D721Med (cell line): ENCODE measurements at regions not wholly inside any gene's neighbourhood (a gene's known extent, or its start where the extent isn't known, plus 50 kb on each side); places are given as distances from the start of the nearest gene placed in this dataset.

Experiments used
- DNase-seq: peaks from one replicate; pipeline ENCODE4 v3.0.0; 2011; ENCODE audit warnings: low spot score; ENCODE audit not compliant: insufficient read length
- FAIRE-seq: peaks from 2 replicates; lab custom pipeline; 2011; peaks lifted over from hg19 to GRCh38; lab: Jason Lieb, UNC
- TF ChIP-seq, protein P1 (sequence below): IDR thresholded peaks from 2 replicates; pipeline ENCODE4 v1.5.1; 2012; ENCODE audit warnings: mild to moderate bottlenecking, control low read depth; ENCODE audit not compliant: insufficient read depth; ENCODE audit errors: missing control alignments

DNA sequence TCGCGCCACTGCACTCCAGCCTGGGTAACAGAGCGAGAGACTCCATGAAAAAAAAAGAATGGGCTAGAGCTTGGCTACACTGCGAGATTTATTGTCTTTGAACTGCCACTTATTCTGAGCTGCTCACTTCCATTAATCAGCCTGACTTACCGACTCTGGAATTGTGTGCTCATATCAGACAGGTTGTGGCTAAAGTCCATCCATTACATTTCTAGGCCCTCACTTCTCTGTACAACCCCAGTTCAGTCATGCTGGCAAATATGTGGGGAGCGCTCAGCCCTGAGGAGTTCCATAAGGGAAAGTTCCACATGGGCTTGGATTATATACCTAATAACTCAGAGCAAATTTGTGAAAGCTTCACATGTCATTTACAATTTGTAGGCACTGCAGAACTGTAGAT lies 270.6 kb downstream of the TRIML1 start:
- TF ChIP-seq, protein P1, sequence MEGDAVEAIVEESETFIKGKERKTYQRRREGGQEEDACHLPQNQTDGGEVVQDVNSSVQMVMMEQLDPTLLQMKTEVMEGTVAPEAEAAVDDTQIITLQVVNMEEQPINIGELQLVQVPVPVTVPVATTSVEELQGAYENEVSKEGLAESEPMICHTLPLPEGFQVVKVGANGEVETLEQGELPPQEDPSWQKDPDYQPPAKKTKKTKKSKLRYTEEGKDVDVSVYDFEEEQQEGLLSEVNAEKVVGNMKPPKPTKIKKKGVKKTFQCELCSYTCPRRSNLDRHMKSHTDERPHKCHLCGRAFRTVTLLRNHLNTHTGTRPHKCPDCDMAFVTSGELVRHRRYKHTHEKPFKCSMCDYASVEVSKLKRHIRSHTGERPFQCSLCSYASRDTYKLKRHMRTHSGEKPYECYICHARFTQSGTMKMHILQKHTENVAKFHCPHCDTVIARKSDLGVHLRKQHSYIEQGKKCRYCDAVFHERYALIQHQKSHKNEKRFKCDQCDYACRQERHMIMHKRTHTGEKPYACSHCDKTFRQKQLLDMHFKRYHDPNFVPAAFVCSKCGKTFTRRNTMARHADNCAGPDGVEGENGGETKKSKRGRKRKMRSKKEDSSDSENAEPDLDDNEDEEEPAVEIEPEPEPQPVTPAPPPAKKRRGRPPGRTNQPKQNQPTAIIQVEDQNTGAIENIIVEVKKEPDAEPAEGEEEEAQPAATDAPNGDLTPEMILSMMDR = no peak
- no peak for FAIRE-seq
- DNase-seq = no peak

DNA sequence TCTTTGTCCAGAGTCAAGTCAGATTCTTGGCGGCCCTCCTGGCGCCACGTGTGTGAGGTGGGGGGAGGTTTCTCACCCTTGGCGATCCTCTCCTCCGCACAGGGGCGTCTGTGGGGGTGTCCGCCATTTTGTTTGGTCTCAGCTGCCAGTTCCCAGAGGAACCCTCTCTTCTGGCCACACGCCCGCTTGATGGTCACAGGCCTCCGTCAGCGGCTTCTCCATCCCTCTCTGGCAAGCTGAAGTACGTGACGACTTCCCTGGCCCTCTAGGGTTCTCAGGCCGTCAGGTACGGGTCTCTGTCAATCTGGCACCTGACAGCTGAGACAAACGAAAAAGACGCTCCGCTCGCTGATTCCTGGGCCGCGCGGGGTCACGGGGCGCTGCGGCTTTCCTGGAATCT lies 272.6 kb downstream of the TRIML1 start:
- DNase-seq = no peak
- no peak for FAIRE-seq
- TF ChIP-seq, protein P1 = no peak

DNA sequence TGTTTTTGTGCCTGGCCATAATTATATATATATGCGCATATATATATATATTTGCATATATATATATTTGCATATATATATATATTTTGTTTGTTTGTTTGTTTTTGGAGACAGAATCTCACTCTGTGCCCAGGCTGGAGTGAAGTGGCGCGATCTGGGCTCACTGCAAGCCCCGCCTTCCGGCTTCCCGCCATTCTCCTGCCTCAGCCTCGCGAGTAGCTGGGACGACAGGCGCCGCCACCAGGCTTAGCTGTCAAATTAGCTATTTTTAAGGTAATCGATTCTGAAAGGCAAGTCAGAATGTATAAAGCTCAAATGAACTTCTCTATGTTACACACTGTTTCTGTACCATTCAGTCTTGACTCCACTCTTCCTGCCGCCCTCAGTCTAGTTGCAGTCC lies 273.3 kb downstream of the TRIML1 start:
- no peak for DNase-seq
- TF ChIP-seq, protein P1 = no peak
- FAIRE-seq = no peak

DNA sequence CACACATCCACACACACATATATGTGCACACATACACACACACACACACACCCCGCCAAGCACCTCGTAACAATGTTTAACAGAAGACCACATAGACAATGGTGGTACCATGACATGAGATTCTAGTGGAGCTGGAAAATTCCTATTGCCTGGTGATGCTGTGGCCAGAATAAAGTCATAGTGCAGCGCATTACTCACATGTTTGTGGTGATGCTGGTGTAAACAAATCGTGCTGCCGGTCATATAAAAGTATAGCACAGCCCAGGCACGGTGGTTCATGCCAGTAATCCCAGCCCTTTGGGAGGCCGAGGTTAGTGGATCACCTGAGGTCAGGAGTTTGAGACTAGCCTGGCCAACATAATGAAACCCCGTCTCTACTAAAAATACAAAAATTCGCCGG lies 275.2 kb downstream of the TRIML1 start:
- DNase-seq (no peak), FAIRE-seq (no peak)
- TF ChIP-seq, protein P1 = no peak

DNA sequence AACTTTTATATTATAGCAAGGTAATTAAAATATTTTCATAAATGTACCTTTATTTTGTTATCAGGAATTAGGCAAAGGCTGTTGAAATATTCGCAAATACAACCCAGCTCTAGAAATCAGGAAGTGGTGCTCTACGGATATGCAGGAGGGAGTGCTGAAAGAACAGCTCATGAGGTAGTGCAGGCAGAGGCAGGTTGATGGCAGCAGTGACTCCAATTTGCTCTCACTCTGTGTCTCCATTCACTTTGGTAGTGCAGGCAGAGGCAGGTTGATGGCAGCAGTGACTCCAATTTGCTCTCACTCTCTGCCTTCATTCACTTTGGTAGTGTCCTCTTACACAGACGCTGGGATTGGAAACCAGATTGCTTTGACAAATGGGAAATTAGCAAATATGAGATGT lies 277.9 kb downstream of the TRIML1 start:
- no peak for DNase-seq
- FAIRE-seq = no peak
- TF ChIP-seq, protein P1 = no peak

DNA sequence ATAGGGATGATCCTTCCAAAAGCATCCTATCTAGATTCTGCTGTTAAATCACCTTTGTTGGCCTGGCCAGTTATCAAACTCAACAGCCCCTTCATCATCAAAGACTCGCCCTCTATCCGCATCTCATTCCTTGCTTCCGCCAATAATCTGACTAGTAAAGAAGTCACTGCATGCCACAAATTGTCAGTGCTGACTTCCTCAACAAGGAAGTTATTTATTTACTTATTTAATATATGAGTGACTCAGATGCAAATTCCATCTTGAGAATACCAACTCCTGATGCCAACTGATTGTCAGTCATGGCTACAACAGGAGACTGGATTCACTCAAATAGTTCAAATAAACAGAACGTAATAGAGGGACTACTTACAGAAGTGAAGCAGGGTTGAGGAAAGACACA lies 283.8 kb downstream of the TRIML1 start:
- TF ChIP-seq, protein P1 = no peak
- no peak for FAIRE-seq
- no peak for DNase-seq

DNA sequence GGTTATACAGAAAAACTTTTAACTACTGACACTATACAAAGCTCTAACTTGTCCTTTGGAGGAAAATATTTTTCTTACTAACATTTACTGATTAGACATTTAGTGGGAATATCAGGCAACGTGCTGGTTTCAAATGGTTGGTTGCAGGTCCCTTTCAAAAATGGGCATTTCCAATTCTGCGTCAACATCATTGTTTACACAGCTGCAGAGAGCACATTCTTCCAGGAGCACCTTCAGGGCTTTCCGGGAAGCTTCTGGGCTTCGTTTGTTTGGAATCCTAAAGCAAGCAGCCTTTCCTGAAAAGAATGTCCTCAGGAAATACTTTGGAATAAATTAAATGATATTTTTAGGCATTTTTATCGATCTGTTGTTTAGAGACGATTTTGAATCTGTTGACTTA lies 289.7 kb downstream of the TRIML1 start:
- DNase-seq (no peak), FAIRE-seq (no peak)
- TF ChIP-seq, protein P1 = no peak
